ENCODE measurements at regions not wholly inside any gene's neighbourhood (a gene's known extent, or its start where the extent isn't known, plus 50 kb on each side); places are given as distances from the start of the nearest gene placed in this dataset.

DNA sequence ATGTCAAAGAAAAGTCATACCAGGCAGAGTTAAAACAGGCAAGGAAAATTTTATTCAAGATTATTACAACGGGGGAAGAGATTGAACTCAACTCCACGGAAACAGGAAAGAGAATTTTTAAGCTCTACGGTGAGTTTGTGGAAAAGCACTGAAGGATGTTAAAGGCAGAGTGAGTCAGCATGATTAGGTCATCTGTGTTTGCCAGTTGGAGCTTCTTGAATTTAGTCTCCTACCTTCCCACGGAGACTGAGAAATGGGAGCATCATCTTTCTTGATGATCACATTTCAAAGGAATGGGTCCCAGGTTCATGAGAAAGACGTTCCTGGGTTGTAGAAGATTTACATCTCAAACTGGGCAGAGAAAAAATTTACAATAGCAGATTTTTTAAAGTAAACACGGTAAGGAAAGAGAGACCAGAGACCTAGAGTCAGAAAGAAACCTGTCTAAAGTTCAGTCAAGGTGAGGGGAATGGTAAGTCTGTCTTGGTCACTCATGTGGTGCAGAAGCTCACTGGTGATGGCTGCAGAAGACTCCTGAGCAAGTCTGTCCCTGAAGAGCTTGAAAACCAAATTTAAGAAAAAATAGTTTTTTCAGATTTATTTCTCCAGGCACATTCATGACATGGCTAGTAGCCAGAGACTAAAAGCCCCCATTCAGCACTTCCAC lies 516.9 kb upstream of the LRRN3 start:
- Histone ChIP-seq H3K36me3 (no peaks in the 10 kb centered on the region), H3K4me3 (no peak overlapping the region), H3K27me3 (no peaks in the 10 kb centered on the region), H3K4me1 (no peaks in the 10 kb centered on the region), H3K27ac (no peak overlapping the region), H3K9me3 (no peaks in the 10 kb centered on the region)
- TF ChIP-seq, protein P1, sequence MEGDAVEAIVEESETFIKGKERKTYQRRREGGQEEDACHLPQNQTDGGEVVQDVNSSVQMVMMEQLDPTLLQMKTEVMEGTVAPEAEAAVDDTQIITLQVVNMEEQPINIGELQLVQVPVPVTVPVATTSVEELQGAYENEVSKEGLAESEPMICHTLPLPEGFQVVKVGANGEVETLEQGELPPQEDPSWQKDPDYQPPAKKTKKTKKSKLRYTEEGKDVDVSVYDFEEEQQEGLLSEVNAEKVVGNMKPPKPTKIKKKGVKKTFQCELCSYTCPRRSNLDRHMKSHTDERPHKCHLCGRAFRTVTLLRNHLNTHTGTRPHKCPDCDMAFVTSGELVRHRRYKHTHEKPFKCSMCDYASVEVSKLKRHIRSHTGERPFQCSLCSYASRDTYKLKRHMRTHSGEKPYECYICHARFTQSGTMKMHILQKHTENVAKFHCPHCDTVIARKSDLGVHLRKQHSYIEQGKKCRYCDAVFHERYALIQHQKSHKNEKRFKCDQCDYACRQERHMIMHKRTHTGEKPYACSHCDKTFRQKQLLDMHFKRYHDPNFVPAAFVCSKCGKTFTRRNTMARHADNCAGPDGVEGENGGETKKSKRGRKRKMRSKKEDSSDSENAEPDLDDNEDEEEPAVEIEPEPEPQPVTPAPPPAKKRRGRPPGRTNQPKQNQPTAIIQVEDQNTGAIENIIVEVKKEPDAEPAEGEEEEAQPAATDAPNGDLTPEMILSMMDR (IDR thresholded peaks at IDR 0.05): no peak
- ATAC-seq (no peak), DNase-seq (no peak)
- intact Hi-C loops (cut with DNase I): no loop called here

DNA sequence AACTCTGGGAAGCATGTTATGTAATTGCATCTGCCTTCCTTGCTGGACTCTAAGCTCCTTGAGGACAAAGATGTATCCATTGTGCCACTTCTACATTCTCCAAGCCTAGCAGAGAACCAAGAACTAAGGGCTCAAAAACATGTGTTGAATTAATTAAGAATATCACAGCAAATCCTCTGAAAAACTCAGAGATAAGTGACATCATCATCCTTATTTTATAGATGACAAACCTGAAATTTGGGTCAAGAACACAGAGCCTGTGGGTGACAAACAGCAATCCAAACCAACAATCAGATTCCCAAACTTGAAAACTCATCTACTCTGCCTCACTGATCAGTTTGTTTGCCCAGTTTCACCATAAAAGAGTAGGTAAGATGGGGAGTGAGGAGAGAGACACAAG lies 503.6 kb upstream of the LRRN3 start:
- TF ChIP-seq, protein P1 (IDR thresholded peaks at IDR 0.05): no peak
- Histone ChIP-seq H3K27me3 (no peaks in the 10 kb centered on the region), H3K4me1 (no peaks in the 10 kb centered on the region), H3K9me3 (peaks cover 0 to 3% of the 10 kb centered on the region in 2 donors), H3K27ac (no peak overlapping the region), H3K4me3 (no peak overlapping the region), H3K36me3 (no peaks in the 10 kb centered on the region)
- intact Hi-C loops (cut with DNase I): no loop called here
- DNase-seq (no peak), ATAC-seq (no peak)

DNA sequence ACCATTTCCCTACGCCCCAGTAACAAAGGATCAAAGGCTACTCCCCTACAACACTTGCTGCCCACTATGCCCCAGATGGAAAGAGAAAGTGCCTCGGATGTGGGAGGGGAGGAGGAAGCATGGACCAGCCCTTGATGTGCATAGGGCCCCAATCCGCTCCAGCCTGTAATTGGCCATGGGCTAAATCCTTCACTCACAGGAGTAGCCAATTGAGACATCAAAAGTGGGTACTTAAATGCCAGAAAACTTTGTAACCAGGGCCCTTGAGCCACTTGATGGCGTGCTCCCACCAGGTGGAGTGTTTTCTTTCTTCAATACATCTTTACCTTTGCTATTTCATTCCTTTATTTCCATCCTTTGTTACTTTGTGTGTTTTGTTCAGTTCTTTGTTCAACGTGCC lies 500.5 kb upstream of the LRRN3 start:
- no peaks in the 10 kb centered on the region for H3K4me1 ChIP-seq
- no peaks in the 10 kb centered on the region for H3K36me3 ChIP-seq
- TF ChIP-seq, protein P1 (IDR thresholded peaks at IDR 0.05): no peak
- no peaks in the 10 kb centered on the region for H3K27me3 ChIP-seq
- DNase-seq (peak in 3 of 4 donors; percentile 26 to 66 (median 42)), ATAC-seq (peak; percentile 97)
- H3K27ac ChIP-seq: no peak overlapping the region
- intact Hi-C loops (cut with DNase I): no loop called here
- no peak overlapping the region for H3K4me3 ChIP-seq
- no peaks in the 10 kb centered on the region for H3K9me3 ChIP-seq

DNA sequence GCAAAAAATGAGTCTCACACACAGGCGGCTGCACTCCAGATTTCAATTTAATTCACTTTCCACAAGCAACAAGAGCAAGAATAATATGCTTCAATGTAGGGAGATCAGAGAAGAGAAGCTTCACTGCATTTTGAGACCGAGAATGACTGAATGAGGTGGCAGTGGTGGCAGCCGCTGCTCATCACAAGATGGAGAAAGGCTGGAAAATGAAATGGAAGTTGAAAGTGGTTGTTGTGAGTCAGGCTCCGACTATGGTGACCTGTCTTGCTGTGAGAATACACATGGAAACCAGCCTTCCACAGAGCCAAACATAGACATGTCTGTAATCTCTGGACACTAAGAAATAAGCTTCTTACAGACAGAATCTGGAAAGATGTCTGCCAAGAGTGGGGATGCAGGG lies 499.6 kb upstream of the LRRN3 start:
- H3K9me3 ChIP-seq: no peaks in the 10 kb centered on the region
- TF ChIP-seq, protein P1 (IDR thresholded peaks at IDR 0.05): no peak
- intact Hi-C loops (cut with DNase I): no loop called here
- H3K27me3 ChIP-seq: no peaks in the 10 kb centered on the region
- no peak for ATAC-seq
- no peaks in the 10 kb centered on the region for H3K36me3 ChIP-seq
- H3K27ac ChIP-seq: no peak overlapping the region
- DNase-seq: no peak
- H3K4me3 ChIP-seq: no peak overlapping the region
- no peaks in the 10 kb centered on the region for H3K4me1 ChIP-seq

DNA sequence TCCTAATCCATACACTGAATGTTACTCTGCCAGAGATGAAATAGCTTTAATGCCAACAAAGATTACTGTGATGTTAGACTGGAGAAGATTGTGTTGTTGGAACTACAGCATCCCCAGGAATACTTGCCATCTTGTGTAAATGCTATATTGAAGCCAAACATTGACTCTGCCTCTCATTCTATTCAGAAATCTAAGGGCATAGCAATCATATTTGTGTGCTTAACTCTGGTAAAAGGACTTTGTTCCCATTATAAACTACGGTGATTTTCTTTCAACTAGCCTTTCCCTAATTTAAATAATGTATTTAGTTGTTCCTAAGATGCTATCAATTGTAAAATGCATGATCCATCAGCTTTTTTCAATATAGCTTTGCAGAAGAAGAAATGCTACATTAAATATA lies 498.4 kb upstream of the LRRN3 start:
- no peak for ATAC-seq

More for the DNA sequence above, 498.4 kb upstream of the LRRN3 start:
- Histone ChIP-seq H3K4me1 (no peaks in the 10 kb centered on the region), H3K9me3 (no peaks in the 10 kb centered on the region), H3K36me3 (no peaks in the 10 kb centered on the region), H3K4me3 (no peak overlapping the region), H3K27me3 (no peaks in the 10 kb centered on the region), H3K27ac (no peak overlapping the region)
- TF ChIP-seq, protein P1 (IDR thresholded peaks at IDR 0.05): no peak
- DNase-seq: no peak
- intact Hi-C loops (cut with DNase I): no loop called here
